K562 (cell line): ENCODE measurements at regions not wholly inside any gene's neighbourhood (a gene's known extent, or its start where the extent isn't known, plus 50 kb on each side); places are given as distances from the start of the nearest gene placed in this dataset.

Source experiments
- ATAC-seq: fragments of 200-7000 bp; cut with Tn5 transposase; 3 replicates; pipeline ENCODE4 v1.9.1; 2020; ENCODE audit warnings: moderate library complexity
- BruUV-seq: library from RNA; stranded (reverse); fragments of 400-500 nt; replicated peaks from 2 replicates; lab custom pipeline; 2021; lab: Mats Ljungman, UMichigan
- CTCF ChIA-PET: fragments of 300-600 bp; formaldehyde crosslinking; extraction: SDS; loops from one replicate; lab custom pipeline; 2021; ENCODE audit warnings: low intra/inter-chr PET ratio; lab: Yijun Ruan, JAX
- POLR2A ChIA-PET: fragments of 300-600, 350-650 bp; sonication (Branson Sonifier 250); formaldehyde crosslinking; extraction: SDS; loops from one replicate; lab custom pipeline; 2021; ENCODE audit warnings: antibody characterized with exemption, inconsistent platforms; lab: Yijun Ruan, JAX
- DNase-seq, 4 experiments: peaks; one replicate each; pipeline versions ENCODE4 v3.0.0 to v3.0.0-alpha.2; 2011 to 2018; ENCODE audit warnings: low spot score in 3 of 4, mixed read lengths in 3 of 4; ENCODE audit errors: extremely low read depth in 1 of 4
- FAIRE-seq: peaks from 2 replicates; lab custom pipeline; 2011; peaks lifted over from hg19 to GRCh38; lab: Jason Lieb, UNC
- H2AFZ ChIP-seq: 2 replicates; pipeline ENCODE4 v1.6.0; 2011; ENCODE audit warnings: low read depth, low read length, control low read depth, inconsistent platforms
- H3K27ac ChIP-seq: fragments of 200-600 bp; 3 replicates; pipeline ENCODE4 v1.8.0; 2011; ENCODE audit warnings: low read depth, mild to moderate bottlenecking, control low read depth, inconsistent platforms, low read length, moderate library complexity, mixed read lengths; ENCODE audit errors: extremely low read depth
- H3K27me3 ChIP-seq, 2 experiments: fragments of 300-600 bp in 1 of 2; 2 replicates in 1 of 2; 3 replicates in 1 of 2; pipeline versions ENCODE4 v1.6.0 to v1.8.0; 2011; ENCODE audit warnings: inconsistent platforms in 2 of 2, low read length in 2 of 2, mild to moderate bottlenecking in 1 of 2, mixed read lengths in 1 of 2, moderate library complexity in 1 of 2; ENCODE audit not compliant: control insufficient read depth in 2 of 2, insufficient read depth in 2 of 2
- H3K36me3 ChIP-seq: fragments of 300-600 bp; 3 replicates; pipeline ENCODE4 v1.8.0; 2011; ENCODE audit warnings: mild to moderate bottlenecking, low read length, inconsistent platforms; ENCODE audit not compliant: control insufficient read depth, insufficient read depth
- H3K4me1 ChIP-seq, 2 experiments: fragments of 200-600 bp in 1 of 2; replicated peaks in 1 of 2; 2 replicates in 1 of 2; 3 replicates in 1 of 2; pipeline versions ENCODE4 v1.5.1 to v1.8.0; 2011; ENCODE audit warnings: inconsistent platforms in 2 of 2, low read length in 2 of 2, mild to moderate bottlenecking in 1 of 2, mixed read lengths in 1 of 2, moderate library complexity in 1 of 2; ENCODE audit not compliant: control insufficient read depth in 2 of 2, insufficient read depth in 2 of 2
- H3K4me2 ChIP-seq: 2 replicates; pipeline ENCODE4 v1.6.1; 2011; ENCODE audit warnings: low read length, control low read depth, inconsistent platforms, mixed read lengths; ENCODE audit not compliant: insufficient read depth
- H3K4me3 ChIP-seq: fragments of 200-600 bp; sonication (generic), shearing (Covaris generic); 2 replicates; pipeline ENCODE4 v1.5.1; 2016; ENCODE audit warnings: control low read depth, inconsistent platforms
- H3K79me2 ChIP-seq: fragments of 200-600 bp; 3 replicates; pipeline ENCODE4 v1.8.0; 2011; ENCODE audit warnings: low read length, inconsistent platforms; ENCODE audit not compliant: control insufficient read depth, insufficient read depth
- H3K9ac ChIP-seq, 2 experiments: 2 replicates each; pipeline versions ENCODE4 v1.6.0 to v1.6.1; 2011; ENCODE audit warnings: low read depth in 2 of 2, low read length in 2 of 2, control low read depth in 1 of 2, inconsistent platforms in 1 of 2, mild to moderate bottlenecking in 1 of 2, mixed read lengths in 1 of 2; ENCODE audit not compliant: insufficient read depth in 1 of 2
- H3K9me1 ChIP-seq: one replicate; pipeline ENCODE4 v1.6.0; 2011; ENCODE audit warnings: inconsistent platforms, mild to moderate bottlenecking, low read length, moderate library complexity; ENCODE audit not compliant: control insufficient read depth, insufficient read depth
- H3K9me3 ChIP-seq: replicated peaks from 2 replicates; pipeline ENCODE4 v1.5.1; 2011; ENCODE audit warnings: low read depth, low read length, inconsistent platforms; ENCODE audit not compliant: control insufficient read depth, insufficient read depth
- H4K20me1 ChIP-seq: replicated peaks from 2 replicates; pipeline ENCODE4 v1.6.1; 2011; ENCODE audit warnings: low read length, inconsistent platforms, mixed read lengths; ENCODE audit not compliant: control insufficient read depth, insufficient read depth
- DDX20 ChIP-seq: fragments of 450-650 bp; IDR thresholded peaks from 2 replicates; pipeline ENCODE4 v1.6.1; 2016; ENCODE audit warnings: missing genetic modification characterization, low read depth, mild to moderate bottlenecking, missing compliant biosample characterization, moderate library complexity
- EWSR1 ChIP-seq: fragments of 450-650 bp; IDR thresholded peaks from 2 replicates; pipeline ENCODE4 v1.6.1; 2018; ENCODE audit warnings: borderline replicate concordance, mild to moderate bottlenecking, low read depth, moderate library complexity; ENCODE audit not compliant: partially characterized antibody
- HCFC1 ChIP-seq: IDR thresholded peaks from 2 replicates; pipeline ENCODE4 v1.6.1; 2012; ENCODE audit warnings: low read depth, low read length, improper control_type of control experiment
- LCOR ChIP-seq: sonication (generic); formaldehyde crosslinking; IDR thresholded peaks from 2 replicates; pipeline ENCODE4 v1.8.0; 2022; ENCODE audit warnings: mild to moderate bottlenecking, missing genetic modification reagents
- PBX2 ChIP-seq, 2 experiments: IDR thresholded peaks in 1 of 2; conservative IDR thresholded peaks in 1 of 2; 2 replicates each; pipeline ENCODE4 v1.6.1; 2016; ENCODE audit warnings: low read depth in 2 of 2, mild to moderate bottlenecking in 1 of 2, missing compliant biosample characterization in 1 of 2, missing genetic modification characterization in 1 of 2, moderate library complexity in 1 of 2
- POLR3A ChIP-seq: IDR thresholded peaks from 2 replicates; pipeline ENCODE4 v1.6.1; 2011; ENCODE audit warnings: borderline replicate concordance, mild to moderate bottlenecking, moderate library complexity; ENCODE audit not compliant: insufficient read length, insufficient read depth; ENCODE audit errors: extremely low read depth
- POLR3G ChIP-seq: IDR thresholded peaks from 2 replicates; pipeline ENCODE4 v1.6.1; 2011; ENCODE audit not compliant: insufficient read length, insufficient replicate concordance; ENCODE audit errors: extremely low read depth
- ZFP36 ChIP-seq: fragments of 150-350 bp; IDR thresholded peaks from 2 replicates; pipeline ENCODE4 v1.6.1; 2018; ENCODE audit warnings: low read length, low read depth; ENCODE audit not compliant: partially characterized antibody
- ZFX ChIP-seq: sonication (generic); formaldehyde crosslinking; IDR thresholded peaks from 2 replicates; pipeline ENCODE4 v1.8.0; 2022; ENCODE audit warnings: mild to moderate bottlenecking, missing genetic modification reagents, moderate library complexity
- ZNF311 ChIP-seq: fragments of 250-450 bp; sonication (Bioruptor Pico); IDR thresholded peaks from 2 replicates; pipeline ENCODE4 v1.4.0; 2020; ENCODE audit warnings: mild to moderate bottlenecking, moderate library complexity
- ZNF586 ChIP-seq: fragments of 450-650 bp; formaldehyde crosslinking; conservative IDR thresholded peaks from 2 replicates; pipeline ENCODE4 v1.4.0; 2020; ENCODE audit warnings: mild to moderate bottlenecking, moderate library complexity
- WGBS: fragments of 100-300 bp; shearing (Covaris generic); methylation state at CpG from one replicate; pipeline ENCODE4 v1.1.6; 2016; ENCODE audit warnings: low coverage, mixed read lengths; ENCODE audit not compliant: insufficient coverage; ENCODE audit errors: missing lambda C conversion rate; 5-methylcytosine and 5-hydroxymethylcytosine counted together
- in situ Hi-C: fragments of 300-500 bp; cut with MboI; formaldehyde crosslinking; loops from 4 replicates; pipeline ENCODE4 v1.15.0; 2018; ENCODE audit warnings: inconsistent platforms, mixed read lengths
- intact Hi-C: fragments of 100-400 bp; cut with micrococcal nuclease; formaldehyde crosslinking; loops from 2 replicates; pipeline ENCODE4 v1.14.2; 2022
- TF ChIP-seq, protein P1 (sequence below): fragments of 250-450 bp; sonication (Bioruptor Pico); IDR thresholded peaks from 2 replicates; pipeline ENCODE4 v1.6.1; 2021; ENCODE audit warnings: mild to moderate bottlenecking
- TF ChIP-seq, protein P2 (sequence below), 2 experiments: IDR thresholded peaks; 2 replicates each; pipeline ENCODE4 v1.6.1; 2011; ENCODE audit warnings: borderline replicate concordance in 1 of 2, control low read depth in 1 of 2, low read depth in 1 of 2, low read length in 1 of 2, mild to moderate bottlenecking in 1 of 2, mixed read lengths in 1 of 2, moderate library complexity in 1 of 2; ENCODE audit not compliant: insufficient read depth in 1 of 2, insufficient read length in 1 of 2, poor library complexity in 1 of 2, severe bottlenecking in 1 of 2; ENCODE audit errors: extremely low read depth in 1 of 2

DNA sequence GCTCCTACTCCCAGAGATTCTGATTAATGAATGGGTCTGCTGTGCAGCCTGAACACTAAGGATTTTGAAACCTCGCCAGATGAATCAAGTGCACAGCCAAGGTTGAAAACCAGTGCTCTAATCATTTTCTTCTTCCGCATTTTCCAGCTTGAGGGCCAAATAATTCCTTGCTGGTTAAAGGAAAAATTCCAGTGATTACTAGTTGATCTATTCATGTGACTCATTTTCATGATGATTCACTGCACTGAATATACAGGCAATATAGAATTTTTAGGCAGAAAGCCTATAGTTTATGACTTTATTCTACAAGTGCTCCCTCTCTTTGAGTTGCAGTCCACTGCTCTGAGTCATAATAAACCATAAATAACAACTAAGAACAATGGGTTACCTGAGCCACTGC lies 80.6 kb upstream of the PROKR2 start:
- DNase-seq, result no peak
- WGBS, result 0% methylated on average over 2 of the region's 2 CpGs
- POLR2A ChIA-PET, result no interaction called here
- Histone ChIP-seq H3K4me2 (no peak overlapping the region), H3K27me3 (no peaks in the 10 kb centered on the region), H3K9me3 (no peaks in the 10 kb centered on the region), H2AFZ (no peak overlapping the region), H3K36me3 (no peaks in the 10 kb centered on the region), H3K4me3 (no peak overlapping the region), H4K20me1 (no peaks in the 10 kb centered on the region), H3K79me2 (no peaks in the 10 kb centered on the region), H3K9ac (no peak overlapping the region), H3K4me1 (no peaks in the 10 kb centered on the region), H3K9me1 (no peaks in the 10 kb centered on the region), H3K27ac (no peak overlapping the region)
- no peak for ATAC-seq
- CTCF ChIA-PET, result no interaction called here
- intact Hi-C loops (no loop called here), in situ Hi-C loops (no loop called here)
- no TSS peak for BruUV-seq
- FAIRE-seq, result no peak
- no peak for TF ChIP-seq DDX20 (tag)
- TF ChIP-seq, protein P1, sequence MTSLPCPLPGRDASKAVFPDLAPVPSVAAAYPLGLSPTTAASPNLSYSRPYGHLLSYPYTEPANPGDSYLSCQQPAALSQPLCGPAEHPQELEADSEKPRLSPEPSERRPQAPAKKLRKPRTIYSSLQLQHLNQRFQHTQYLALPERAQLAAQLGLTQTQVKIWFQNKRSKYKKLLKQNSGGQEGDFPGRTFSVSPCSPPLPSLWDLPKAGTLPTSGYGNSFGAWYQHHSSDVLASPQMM (CRISPR knock-in tag), result no peak
- no peak for TF ChIP-seq ZNF586 (CRISPR knock-in tag)
- TF ChIP-seq ZNF311 (CRISPR knock-in tag), result no peak
- no peak for TF ChIP-seq HCFC1
- TF ChIP-seq ZFP36, result no peak
- no peak for TF ChIP-seq POLR3A
- no peak for TF ChIP-seq ZFX (CRISPR knock-in tag)
- no peak for TF ChIP-seq POLR3G
- TF ChIP-seq EWSR1, result no peak
- no peak for TF ChIP-seq PBX2 (CRISPR knock-in tag; IDR thresholded peaks at IDR 0.05; ENCODE audit: low read depth)
- TF ChIP-seq PBX2 (tag; conservative IDR thresholded peaks at IDR 0.05; ENCODE audit: low read depth), result no peak
- TF ChIP-seq LCOR (CRISPR knock-in tag), result no peak
- TF ChIP-seq, protein P2, sequence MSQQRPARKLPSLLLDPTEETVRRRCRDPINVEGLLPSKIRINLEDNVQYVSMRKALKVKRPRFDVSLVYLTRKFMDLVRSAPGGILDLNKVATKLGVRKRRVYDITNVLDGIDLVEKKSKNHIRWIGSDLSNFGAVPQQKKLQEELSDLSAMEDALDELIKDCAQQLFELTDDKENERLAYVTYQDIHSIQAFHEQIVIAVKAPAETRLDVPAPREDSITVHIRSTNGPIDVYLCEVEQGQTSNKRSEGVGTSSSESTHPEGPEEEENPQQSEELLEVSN (IDR thresholded peaks at IDR 0.05; ENCODE audit: borderline replicate concordance in 1 of 2, extremely low read depth in 1 of 2, insufficient read depth in 1 of 2, insufficient read length in 1 of 2, low read depth in 1 of 2, low read length in 1 of 2, poor library complexity in 1 of 2, severe bottlenecking in 1 of 2), result no peak
